HG03196 (cell line): ENCODE measurements at regions not wholly inside any gene's neighbourhood (a gene's known extent, or its start where the extent isn't known, plus 50 kb on each side); places are given as distances from the start of the nearest gene placed in this dataset.

Experiments used
- ATAC-seq: cut with Tn5 transposase; IDR thresholded peaks from one replicate; pipeline ENCODE4 v1.9.1; 2021; ENCODE audit not compliant: unreplicated experiment

DNA sequence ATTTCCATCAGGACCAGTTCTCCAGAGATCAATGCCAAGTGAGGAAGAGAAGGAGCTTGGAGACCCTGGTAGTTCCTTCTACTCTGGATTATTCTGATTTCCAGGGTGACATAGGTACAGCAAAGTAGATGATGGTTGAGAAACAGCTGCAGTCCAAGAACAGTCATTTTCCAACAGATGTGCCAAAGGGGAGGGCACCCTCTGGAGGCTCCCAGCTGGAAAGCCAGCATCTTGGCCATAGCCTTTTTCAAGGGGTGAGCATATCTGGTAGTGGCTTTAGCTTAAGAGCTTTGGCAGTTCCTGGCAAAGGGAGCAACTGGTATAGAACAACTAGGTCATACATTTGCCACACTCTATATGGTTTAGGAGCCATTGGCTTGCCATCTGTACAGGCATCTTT is 492.7 kb downstream of the RASEF start:
- ATAC-seq: no peak

DNA sequence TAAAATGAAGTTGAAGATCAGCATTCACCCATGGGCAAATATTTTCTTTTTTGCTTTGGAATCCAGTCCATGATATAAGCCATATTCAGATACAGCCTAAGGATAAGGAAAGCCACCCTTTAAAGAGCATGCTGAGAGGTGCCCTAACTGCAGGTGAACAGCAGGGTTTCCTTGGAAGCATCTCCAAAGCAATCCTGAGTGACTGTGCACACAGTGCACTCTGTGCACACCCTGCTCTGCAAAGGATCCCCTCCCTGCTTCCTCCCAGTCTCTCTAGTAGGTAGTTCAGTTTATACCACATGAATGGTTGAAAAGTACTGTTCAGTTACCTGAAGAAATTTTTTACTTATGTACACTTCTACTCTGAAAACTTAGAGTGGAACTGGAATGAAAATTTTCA is 491.4 kb downstream of the RASEF start:
- ATAC-seq: no peak

DNA sequence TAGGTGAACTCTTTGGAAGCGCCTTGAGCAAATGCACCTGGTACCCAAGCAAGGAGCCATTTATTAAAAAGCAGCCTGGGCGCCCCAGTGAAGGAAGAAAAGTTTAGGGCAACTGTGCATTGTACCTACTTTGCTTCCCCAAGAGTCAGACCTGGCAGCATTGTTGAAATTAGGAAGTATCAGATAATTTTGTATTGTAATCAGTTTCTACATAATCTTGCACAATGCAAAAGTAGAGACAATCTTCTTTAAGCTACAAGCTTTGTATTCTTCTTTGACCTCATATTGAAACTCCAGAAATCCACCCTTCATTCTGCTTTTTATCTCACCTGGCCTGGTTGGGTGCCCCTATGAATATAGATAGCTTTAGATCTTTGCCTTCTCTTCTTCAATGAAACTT is 490.8 kb downstream of the RASEF start:
- no peak for ATAC-seq

DNA sequence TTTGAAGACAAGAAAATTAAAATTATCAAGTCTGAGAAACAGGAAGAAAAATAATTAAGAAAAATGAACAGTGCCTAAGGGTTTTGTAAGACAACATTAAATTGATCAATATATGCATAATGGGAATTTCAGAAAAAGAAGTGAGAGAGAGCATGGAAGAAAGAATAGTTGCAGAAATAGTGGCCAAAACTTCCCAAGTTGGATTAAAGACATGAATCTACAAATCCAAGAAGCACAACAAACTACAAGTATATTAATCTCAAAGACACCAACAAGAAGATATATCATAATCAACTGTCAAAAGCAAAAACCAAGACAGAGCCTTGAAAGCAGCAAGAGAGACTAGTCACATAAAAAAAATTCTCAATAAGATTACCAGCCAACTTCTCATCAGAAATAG is 488.0 kb downstream of the RASEF start:
- no peak for ATAC-seq

DNA sequence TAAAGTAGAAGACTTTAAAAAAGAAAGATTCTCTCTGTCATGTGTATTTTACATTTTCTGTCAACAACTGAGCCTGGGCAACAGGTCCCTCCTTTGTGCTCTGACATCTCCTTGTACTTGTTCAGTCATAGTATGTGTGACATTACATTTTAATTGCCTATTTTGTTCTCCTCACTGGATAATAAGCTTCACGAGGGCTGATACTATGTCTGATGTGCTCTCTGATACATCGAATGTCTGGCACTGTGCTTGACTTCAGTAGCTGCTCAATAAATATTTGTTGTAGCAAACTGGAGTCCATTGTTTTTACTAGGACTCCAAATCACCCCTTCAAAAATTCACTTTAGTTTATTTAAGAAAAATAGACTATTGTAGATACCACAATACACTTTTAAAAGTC is 482.0 kb downstream of the RASEF start:
- ATAC-seq: no peak

DNA sequence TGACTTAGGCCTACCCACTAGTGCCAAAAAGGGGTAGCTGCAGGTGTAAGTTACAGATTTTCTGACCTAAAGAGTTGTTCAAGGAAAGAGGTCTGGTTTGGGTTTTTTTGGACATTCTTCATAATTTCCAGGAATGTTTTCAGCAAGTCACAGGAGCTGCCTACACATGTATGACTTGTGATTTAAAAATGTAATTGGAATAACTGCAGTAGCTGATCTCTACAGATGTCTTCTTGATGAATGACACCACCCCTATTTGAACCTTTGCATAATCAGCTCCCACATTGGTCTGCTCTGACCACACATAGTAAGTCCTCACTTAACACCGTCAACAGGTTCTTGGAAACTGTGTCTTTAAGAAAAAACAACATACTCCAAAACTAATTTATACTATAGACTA is 481.4 kb downstream of the RASEF start:
- no peak for ATAC-seq

DNA sequence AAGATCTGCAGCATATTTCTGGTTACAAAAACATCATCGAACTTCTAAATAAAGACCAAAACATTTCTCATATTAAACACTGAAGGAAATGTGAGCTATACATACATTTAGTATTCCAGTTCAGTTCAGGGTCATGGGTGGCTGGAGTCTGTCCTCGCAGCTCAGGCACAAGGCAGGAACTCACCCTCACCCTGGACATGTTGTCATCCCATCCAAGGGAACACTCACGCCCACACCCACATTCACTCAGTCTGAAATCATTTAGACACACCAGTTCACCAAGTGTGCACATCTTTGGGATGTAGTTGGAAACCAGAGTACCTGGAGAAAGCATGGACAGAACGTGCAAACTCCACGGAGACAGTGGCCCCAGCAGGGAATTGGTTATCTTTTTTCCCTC is 481.0 kb downstream of the RASEF start:
- no peak for ATAC-seq

DNA sequence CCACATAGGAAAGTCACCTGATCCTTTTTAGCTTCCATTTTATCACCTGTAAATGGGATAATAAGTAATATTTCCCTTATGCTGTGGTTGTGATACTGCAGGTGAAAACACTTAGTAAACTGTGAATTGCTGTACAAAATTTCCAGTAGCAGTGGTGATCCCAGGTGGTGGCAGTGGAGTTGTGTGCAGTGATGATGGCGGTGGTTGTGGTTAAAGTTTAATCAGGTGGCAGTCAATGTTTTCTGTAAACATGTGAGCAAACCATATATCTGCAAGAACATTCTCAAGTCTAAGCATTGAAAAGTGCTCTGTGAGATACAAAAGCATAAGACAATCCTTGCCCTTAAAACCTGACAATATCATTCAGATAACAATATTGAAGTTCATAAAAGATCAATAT is 480.2 kb downstream of the RASEF start:
- ATAC-seq: no peak

DNA sequence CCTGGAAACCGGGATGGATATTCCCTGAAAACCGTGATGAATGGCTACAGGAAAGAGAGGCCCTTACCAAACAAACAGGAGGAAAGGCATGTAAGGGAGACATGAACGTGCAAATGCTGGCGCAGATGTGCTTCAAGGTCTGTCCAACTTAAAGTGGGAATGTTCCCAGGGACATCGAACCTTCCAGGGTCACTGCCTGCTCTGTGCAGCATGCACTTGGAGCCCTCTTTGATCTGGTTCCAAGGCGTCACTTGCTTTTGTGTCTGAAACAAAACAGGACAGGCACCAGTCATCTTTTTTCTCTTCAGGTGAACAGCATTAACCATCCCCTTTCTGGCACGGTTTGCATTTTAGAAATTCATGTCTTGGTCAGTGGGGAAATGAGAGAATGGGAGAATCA is 479.4 kb downstream of the RASEF start:
- ATAC-seq: no peak

DNA sequence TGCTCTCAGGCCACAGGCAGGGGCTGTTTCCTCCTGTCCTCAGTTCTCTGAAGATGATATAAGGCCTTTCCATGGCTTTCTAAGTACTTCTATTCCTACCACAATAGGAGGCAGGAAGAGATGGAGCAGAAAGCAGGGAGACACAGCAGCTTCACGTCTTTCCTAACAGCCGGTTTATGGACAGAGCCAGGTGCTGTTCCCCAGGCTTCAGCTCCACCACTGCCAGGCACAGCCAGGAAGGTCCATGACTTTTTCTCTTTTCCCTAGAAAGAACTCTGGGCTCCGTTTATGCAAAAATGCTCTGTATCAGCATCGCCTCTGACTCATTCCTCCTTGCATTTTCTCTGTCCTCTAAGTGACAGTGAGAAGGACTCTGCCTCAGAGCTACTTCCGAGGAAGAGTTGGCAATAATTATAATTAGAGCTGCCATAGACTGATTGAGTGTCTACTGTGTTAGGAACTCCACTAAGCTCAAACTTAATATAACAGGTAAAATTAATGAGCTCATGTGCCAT is 478.5 kb downstream of the RASEF start:
- ATAC-seq: no peak

DNA sequence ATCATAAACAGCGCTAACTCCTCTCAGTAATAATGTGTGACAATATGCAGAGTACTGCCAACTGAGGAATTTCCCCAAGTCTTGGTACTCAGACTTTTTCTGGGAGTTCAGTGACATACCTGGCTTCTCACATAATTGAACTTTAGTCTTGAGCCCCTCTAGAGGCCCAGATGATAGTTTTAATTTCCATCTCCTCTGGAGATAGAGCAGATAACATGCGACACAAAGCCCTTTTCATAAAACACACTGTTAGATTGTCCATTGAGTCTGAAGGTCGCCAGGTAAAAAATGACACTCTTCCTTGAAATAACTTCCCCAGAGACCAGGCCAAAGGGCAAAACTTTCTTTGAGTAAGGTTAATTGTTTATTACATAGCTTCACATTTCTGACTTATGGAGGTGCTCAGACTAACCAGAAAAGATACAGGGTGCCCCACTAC is 476.0 kb downstream of the RASEF start:
- ATAC-seq: no peak

DNA sequence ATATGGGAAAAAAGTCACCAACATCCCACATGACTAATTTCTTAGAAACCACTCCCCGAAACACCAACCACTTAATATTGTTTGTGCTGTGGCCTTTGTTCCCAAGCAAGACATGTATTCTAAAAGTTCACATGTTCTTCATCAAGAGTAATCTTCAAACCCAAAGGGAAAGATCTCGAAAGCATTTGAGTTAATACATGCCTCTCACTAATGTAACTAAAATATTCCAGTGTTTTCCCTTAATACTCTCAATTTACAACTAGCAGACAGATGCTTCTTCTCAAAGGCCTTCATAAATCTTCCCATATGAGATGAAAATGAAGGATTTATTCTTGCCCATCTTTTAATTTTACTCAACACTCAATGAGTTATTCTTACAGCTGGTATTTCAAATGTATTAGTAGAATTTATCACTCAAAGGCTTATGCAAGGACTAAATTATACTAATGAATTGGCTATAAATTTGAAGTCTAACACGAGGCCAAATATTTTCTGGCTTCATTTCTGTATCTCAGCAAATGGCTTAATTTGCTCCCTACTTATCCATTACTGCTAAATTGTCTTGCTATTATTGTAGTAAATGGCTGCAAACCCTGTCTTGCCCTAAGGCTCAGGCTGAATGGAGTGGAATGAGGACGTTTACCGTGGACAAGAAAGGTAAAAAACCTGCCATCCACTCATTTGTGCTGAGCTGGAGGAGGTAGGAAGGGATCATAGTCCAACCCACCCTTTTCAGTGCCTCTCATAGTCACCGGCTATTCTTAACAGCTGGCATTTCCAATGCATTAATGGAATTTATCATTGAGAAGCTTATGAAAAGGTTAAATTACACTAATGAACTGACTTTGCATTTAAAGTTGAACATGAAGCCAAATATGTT is 474.4 kb downstream of the RASEF start:
- ATAC-seq: no peak

DNA sequence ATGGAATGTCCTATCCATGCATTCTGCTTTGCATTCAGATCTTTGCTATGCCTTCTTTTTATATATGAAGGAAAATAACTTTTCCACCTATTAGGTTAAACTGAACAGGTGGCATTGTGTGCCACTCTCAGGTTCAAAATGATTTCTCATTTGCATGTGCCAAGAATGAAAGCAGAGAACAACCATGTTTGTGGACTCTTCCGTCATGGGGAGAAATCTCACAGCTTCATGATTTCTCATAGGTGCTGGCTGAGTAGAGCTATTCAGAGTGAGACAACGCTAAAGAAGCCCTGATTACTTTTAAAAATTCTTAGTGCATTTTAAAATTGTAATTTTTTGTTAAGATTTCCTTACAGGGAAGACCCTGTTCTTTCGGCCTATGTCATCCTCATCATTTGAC is 472.1 kb downstream of the RASEF start:
- no peak for ATAC-seq

DNA sequence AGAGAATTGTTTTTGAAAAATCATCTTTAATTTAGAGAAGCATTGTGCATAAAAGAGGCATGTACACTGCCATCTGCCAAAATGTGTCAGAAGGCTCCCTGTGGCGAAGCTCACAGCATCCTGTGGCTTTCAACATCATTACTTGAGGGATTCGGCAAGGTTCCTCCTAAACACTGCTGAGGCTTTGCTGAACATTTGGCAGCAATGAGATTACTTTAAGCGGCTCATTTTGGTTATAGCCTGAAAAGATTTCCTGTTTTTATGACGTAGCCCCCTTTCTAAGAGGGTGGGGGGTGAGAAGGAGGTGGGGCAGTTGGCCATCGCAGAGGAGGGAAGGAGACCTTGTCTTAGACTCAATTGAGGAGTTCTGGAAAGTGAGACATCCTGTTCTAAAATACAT is 469.4 kb downstream of the RASEF start:
- no peak for ATAC-seq

DNA sequence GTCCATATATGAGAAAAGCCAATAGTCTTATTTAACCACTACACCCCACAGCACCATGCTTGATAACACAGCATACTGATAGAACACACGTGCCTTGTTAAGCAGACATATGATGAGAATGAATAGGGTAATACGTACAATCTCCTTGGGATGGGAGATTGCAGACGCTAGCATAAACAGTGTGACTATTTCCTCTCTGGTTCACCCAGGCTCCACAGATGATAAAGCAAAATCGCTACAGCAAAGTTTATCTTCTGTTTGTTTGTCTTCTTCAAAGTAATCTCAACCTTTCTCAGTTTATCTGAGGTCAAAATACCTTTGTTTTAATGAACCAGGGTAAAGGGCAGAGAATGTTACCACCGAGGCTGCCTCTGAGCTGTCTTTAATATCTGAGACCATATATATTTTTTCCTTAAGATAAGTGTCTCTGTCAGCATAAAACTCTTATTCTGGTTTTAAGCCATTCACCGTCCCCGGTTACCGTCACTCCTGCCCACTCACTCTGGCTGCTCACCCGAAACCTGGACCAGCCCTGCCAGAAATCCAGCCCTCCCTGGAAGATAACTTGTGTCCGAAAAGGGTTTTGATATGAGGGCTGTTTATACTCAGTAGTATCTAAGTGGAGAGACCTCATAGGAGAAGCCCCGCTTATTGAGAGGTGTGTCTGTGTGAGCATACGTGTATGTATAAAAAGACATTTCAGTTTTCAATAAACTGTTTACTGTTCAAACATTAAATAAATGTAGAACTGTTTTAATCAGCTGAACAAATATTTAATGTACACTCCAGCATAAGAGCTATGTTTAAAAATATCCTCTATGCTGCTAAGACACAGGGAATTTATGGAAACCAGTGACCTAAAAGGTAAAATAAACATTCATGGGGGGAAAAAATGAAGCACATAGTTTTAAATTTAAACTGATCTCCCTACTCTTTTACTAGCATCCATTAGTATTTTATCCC is 465.4 kb downstream of the RASEF start:
- ATAC-seq: no peak

DNA sequence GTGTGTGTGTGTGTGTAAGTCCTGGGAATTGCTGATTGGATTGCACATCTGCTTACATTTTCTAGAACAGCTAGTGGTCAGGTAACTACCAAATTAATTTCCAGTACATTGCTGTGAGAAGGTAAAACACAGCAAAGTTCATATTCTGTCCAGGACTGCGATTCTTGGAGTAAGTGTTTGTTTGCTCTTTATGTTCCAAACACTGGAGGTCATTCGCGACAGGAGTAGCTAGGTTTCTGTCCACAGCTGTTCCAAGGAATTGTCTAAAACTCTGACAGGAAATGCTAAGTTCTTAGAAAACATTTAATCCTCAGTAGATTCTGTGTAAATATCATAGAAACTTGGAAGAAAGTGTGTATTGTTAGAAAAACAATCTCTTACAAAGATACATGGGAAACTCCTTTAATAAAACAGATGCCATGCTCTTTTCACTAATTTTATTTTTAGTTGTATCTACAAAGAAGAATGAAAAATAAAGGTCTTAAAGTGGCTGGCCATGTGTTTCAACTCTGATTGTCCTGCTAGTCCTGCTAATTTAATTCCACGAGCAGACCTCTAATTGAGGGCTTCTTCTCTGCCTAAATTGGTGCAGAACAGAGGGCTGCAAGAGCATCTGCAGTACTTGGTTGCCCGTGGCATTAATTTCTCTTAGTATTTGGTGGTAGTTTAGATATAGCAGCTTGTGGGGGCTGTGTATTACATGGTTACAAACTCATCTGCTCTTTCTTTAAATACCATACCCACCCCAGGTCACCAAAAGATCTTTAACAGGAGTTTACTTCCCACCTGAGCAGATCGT is 464.5 kb downstream of the RASEF start:
- ATAC-seq: no peak

DNA sequence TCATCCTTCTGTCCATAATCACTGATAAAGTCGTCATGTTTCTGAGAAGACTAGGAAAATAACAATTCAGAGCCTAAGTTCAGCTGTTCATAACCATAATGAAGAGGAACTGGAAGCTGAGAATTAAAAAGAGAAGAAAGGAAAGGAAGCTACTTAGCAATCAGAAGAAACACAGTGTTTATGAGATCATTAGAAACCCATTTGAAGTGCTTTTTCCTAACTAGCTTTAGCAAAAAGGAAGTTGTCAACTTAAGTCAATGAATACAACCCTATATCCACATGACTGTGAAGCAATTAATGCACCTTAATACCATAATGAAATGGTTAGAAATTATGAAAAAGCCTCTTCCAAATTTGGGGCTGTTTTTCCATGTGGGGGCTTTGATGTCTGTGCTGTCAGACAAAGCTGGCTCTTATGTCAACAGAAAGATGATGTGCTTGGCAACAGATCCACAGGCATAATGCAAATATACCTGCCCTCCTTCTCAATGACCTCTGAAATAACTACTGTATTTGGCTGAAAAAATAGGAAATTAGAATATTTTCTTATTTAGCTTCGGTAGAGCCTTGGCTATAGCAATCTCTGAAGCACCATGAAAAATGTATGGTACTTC is 463.5 kb downstream of the RASEF start:
- ATAC-seq: no peak

DNA sequence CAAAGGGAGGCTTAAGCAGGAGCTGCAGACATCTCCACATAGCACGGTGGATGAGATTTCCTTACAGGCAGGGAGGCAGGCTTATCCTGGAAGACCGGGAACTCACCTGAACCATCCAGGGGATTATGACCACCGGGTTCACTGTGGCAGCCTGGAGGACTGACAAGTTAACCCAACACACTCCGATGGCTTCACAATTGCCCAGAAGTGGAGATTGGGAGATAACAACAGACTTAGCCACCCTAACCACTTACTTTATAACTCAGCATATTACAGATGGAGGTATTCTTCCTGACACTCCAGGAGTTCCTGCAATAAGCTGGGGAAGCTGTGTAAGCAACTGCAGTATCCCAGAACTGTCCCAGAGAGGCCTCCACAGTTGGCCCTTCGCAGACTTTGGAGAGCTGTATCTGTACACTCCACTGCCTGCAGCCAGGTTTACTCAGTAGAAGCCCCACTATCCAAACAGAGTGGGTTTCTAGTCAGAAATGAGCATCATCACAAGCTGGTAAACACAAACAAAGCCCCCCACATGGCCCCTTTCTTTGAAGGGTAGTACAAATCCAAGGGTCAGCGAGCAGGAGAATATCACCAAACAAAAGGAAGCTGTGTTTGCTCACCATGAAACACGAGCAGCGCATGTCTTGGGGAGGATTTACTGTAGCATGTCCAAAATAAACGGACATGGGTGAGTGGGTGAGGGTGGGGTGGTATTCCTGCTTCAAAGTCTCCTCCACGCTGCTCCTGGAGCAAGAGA is 462.2 kb downstream of the RASEF start:
- ATAC-seq: no peak

DNA sequence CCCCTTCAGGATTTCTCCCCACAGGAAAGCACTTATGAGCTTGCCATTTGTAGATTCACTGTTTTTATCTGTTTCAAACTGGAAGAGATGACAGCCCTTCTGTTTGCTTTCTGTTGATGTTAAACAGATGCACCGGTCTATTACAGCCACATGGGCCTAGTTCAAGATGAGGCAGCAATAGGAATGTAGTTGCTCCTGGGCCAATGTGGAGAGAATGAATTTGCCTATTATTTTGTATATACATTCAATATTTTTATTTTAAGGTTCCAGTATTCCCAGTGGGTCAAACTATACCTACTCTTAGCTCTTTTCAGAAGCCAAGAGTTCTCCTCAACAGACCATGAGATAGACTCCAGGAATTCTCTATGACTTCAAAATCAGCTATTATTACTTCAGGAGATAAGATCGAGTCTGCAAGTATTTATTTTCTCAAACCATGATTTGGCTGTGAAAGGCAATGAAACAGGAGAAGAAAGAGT is 461.6 kb downstream of the RASEF start:
- no peak for ATAC-seq
